ENCODE measurements at regions not wholly inside any gene's neighbourhood (a gene's known extent, or its start where the extent isn't known, plus 50 kb on each side); places are given as distances from the start of the nearest gene placed in this dataset.
"Not testable (repeated sequence)": the region's sequence is repeated elsewhere in the genome, so short reads cannot be mapped to it uniquely, and the experiment has no call there.

DNA sequence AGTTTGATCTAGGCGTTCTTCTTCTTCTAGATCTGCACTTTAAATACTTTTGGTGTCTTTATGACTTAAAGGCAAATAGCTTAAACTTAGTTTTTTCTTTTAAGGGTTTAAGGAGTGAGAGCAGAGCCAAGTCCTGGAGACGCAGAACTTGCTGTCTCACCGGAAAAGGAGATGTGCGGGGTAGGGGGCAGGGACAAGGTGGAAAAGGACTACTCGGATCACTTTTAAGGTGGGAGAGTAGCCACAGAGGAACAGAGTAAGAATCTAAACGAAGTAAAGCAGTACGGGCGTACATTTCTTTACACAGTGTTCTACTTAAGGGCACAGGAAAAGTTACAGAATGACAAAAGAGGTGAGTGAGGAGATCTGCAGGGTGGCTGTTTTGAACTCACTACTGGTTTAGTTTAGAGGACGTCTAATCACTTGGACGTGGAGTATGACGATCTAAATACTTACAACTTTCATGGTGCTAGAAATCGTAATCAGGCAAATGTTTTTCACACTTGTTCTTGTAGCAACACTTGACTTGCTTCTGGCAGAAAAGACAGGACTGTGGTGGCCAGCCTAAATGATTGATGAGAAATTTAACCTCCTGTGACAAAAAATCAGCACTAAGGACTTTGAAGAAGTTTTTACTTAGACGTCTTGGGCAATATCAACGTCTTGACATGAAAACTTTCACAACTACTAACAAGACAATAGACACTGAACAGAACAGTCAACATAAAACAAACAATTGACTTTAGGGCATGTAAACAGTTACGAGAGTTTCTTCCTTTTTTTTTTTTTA, 127.0 kb downstream of the ART5 start:
- 80 to 84% methylated on average over 14 of the region's 15 CpGs for WGBS, 2 experiments
- H3K36me3 ChIP-seq (ENCODE audit: control insufficient read depth, insufficient read depth, low read length); H3K4me3 ChIP-seq (ENCODE audit: insufficient read depth, low read depth, low read length); H3K27me3 ChIP-seq (ENCODE audit: control insufficient read depth, insufficient read depth, low read length, poor library complexity, severe bottlenecking); H3K27ac ChIP-seq (ENCODE audit: insufficient read depth, low read depth, low read length, poor library complexity, severe bottlenecking); H3K9me3 ChIP-seq (ENCODE audit: control insufficient read depth, low read length); H3K4me1 ChIP-seq (ENCODE audit: control insufficient read depth, insufficient read depth, low read length): not testable (repeated sequence)

DNA sequence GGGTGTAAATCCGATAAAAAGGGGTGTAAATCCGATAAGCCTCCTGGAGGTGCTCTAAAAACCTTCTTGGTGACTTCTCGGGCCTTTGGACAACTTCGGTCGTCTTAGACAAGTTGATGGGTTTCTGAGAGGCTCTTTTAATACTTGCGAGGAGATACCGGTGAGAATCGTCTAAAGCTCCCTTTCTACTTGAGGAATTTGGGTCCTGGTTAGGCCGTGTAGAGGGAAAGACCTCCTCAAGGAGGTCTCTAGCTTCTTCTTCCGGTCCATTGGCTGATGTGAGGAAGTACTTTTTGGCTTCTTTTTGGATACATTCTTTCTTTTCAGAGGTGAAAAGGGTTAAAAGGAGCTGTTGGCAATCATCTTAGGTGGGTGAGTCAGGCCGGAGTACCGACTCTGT, 128.5 kb downstream of the ART5 start:
- H3K4me1 ChIP-seq (ENCODE audit: control insufficient read depth, insufficient read depth, low read length); H3K4me3 ChIP-seq (ENCODE audit: insufficient read depth, low read depth, low read length); H3K9me3 ChIP-seq (ENCODE audit: control insufficient read depth, low read length); H3K27me3 ChIP-seq (ENCODE audit: control insufficient read depth, insufficient read depth, low read length, poor library complexity, severe bottlenecking); H3K27ac ChIP-seq (ENCODE audit: insufficient read depth, low read depth, low read length, poor library complexity, severe bottlenecking); H3K36me3 ChIP-seq (ENCODE audit: control insufficient read depth, insufficient read depth, low read length): not testable (repeated sequence)
- WGBS, 2 experiments: 80 to 83% methylated on average over 10 of the region's 12 CpGs

- not testable (repeated sequence) for H3K4me3 ChIP-seq (ENCODE audit: insufficient read depth, low read depth, low read length); H3K27ac ChIP-seq (ENCODE audit: insufficient read depth, low read depth, low read length, poor library complexity, severe bottlenecking); H3K36me3 ChIP-seq (ENCODE audit: control insufficient read depth, insufficient read depth, low read length); H3K27me3 ChIP-seq (ENCODE audit: control insufficient read depth, insufficient read depth, low read length, poor library complexity, severe bottlenecking); H3K9me3 ChIP-seq (ENCODE audit: control insufficient read depth, low read length); H3K4me1 ChIP-seq (ENCODE audit: control insufficient read depth, insufficient read depth, low read length)
- WGBS, 2 experiments: 68 to 78% methylated on average over 5 to 6 of the region's 6 CpGs
These were observed 129.0 kb downstream of the ART5 start for GRCh38 chr11:3512751-3513150.

- WGBS, 2 experiments: 57 to 66% methylated on average over 12 of the region's 12 CpGs
- not testable (repeated sequence) for H3K4me3 ChIP-seq (ENCODE audit: insufficient read depth, low read depth, low read length); H3K27ac ChIP-seq (ENCODE audit: insufficient read depth, low read depth, low read length, poor library complexity, severe bottlenecking)
These were observed 129.6 kb downstream of the ART5 start for GRCh38 chr11:3512133-3512703.

GRCh38 chr11:3511416-3512132, 130.2 kb downstream of the ART5 start:
- not testable (repeated sequence) for H3K9me3 ChIP-seq (ENCODE audit: control insufficient read depth, low read length); H3K4me3 ChIP-seq (ENCODE audit: insufficient read depth, low read depth, low read length); H3K27ac ChIP-seq (ENCODE audit: insufficient read depth, low read depth, low read length, poor library complexity, severe bottlenecking); H3K36me3 ChIP-seq (ENCODE audit: control insufficient read depth, insufficient read depth, low read length); H3K27me3 ChIP-seq (ENCODE audit: control insufficient read depth, insufficient read depth, low read length, poor library complexity, severe bottlenecking); H3K4me1 ChIP-seq (ENCODE audit: control insufficient read depth, insufficient read depth, low read length)
- 71 to 73% methylated on average over 8 of the region's 8 CpGs for WGBS, 2 experiments

More at GRCh38 chr11:3512133-3512703, 129.6 kb downstream of the ART5 start:
- not testable (repeated sequence) for H3K9me3 ChIP-seq (ENCODE audit: control insufficient read depth, low read length); H3K27me3 ChIP-seq (ENCODE audit: control insufficient read depth, insufficient read depth, low read length, poor library complexity, severe bottlenecking); H3K4me1 ChIP-seq (ENCODE audit: control insufficient read depth, insufficient read depth, low read length); H3K36me3 ChIP-seq (ENCODE audit: control insufficient read depth, insufficient read depth, low read length)

GRCh38 chr11:3509563-3509962, 130.6 kb upstream of the ZNF195 start:
- H3K4me1 ChIP-seq (ENCODE audit: control insufficient read depth, insufficient read depth, low read length); H3K4me3 ChIP-seq (ENCODE audit: insufficient read depth, low read depth, low read length); H3K27me3 ChIP-seq (ENCODE audit: control insufficient read depth, insufficient read depth, low read length, poor library complexity, severe bottlenecking); H3K27ac ChIP-seq (ENCODE audit: insufficient read depth, low read depth, low read length, poor library complexity, severe bottlenecking); H3K36me3 ChIP-seq (ENCODE audit: control insufficient read depth, insufficient read depth, low read length); H3K9me3 ChIP-seq (ENCODE audit: control insufficient read depth, low read length): not testable (repeated sequence)
- WGBS, 2 experiments: 91 to 96% methylated on average over 5 of the region's 6 CpGs

- not testable (repeated sequence) for H3K9me3 ChIP-seq (ENCODE audit: control insufficient read depth, low read length); H3K27ac ChIP-seq (ENCODE audit: insufficient read depth, low read depth, low read length, poor library complexity, severe bottlenecking); H3K4me1 ChIP-seq (ENCODE audit: control insufficient read depth, insufficient read depth, low read length); H3K4me3 ChIP-seq (ENCODE audit: insufficient read depth, low read depth, low read length); H3K27me3 ChIP-seq (ENCODE audit: control insufficient read depth, insufficient read depth, low read length, poor library complexity, severe bottlenecking); H3K36me3 ChIP-seq (ENCODE audit: control insufficient read depth, insufficient read depth, low read length)
- WGBS, 2 experiments: 66 to 69% methylated on average over 4 of the region's 4 CpGs
These were observed 120.3 kb upstream of the ZNF195 start for GRCh38 chr11:3499198-3499597.

GRCh38 chr11:3498356-3498755, 119.4 kb upstream of the ZNF195 start:
- H3K36me3 ChIP-seq (ENCODE audit: control insufficient read depth, insufficient read depth, low read length); H3K27ac ChIP-seq (ENCODE audit: insufficient read depth, low read depth, low read length, poor library complexity, severe bottlenecking); H3K27me3 ChIP-seq (ENCODE audit: control insufficient read depth, insufficient read depth, low read length, poor library complexity, severe bottlenecking); H3K9me3 ChIP-seq (ENCODE audit: control insufficient read depth, low read length); H3K4me1 ChIP-seq (ENCODE audit: control insufficient read depth, insufficient read depth, low read length); H3K4me3 ChIP-seq (ENCODE audit: insufficient read depth, low read depth, low read length): not testable (repeated sequence)
- WGBS, 2 experiments: 83 to 85% methylated on average over 4 of the region's 4 CpGs

DNA sequence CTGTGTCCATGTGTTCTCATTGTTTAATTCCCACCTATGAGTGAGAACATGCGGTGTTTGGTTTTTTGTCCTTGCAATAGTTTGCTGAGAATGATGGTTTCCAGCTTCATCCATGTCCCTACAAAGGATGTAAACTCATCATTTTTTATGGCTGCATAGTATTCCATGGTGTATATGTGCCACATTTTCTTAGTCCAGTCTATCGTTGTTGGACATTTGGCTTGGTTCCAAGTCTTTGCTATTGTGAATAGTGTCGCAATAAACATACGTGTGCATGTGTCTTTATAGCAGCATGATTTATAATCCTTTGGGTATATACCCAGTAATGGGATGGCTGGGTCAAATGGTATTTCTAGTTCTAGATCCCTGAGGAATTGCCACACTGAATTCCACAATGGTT, 114.2 kb upstream of the ZNF195 start:
- H3K4me3 ChIP-seq (ENCODE audit: insufficient read depth, low read depth, low read length); H3K9me3 ChIP-seq (ENCODE audit: control insufficient read depth, low read length); H3K27me3 ChIP-seq (ENCODE audit: control insufficient read depth, insufficient read depth, low read length, poor library complexity, severe bottlenecking); H3K36me3 ChIP-seq (ENCODE audit: control insufficient read depth, insufficient read depth, low read length); H3K27ac ChIP-seq (ENCODE audit: insufficient read depth, low read depth, low read length, poor library complexity, severe bottlenecking); H3K4me1 ChIP-seq (ENCODE audit: control insufficient read depth, insufficient read depth, low read length): not testable (repeated sequence)
- no CpG with 5 or more reads among the region's 4 CpGs for WGBS, 2 experiments

- not testable (repeated sequence) for H3K4me3 ChIP-seq (ENCODE audit: insufficient read depth, low read depth, low read length); H3K4me1 ChIP-seq (ENCODE audit: control insufficient read depth, insufficient read depth, low read length); H3K36me3 ChIP-seq (ENCODE audit: control insufficient read depth, insufficient read depth, low read length); H3K9me3 ChIP-seq (ENCODE audit: control insufficient read depth, low read length); H3K27me3 ChIP-seq (ENCODE audit: control insufficient read depth, insufficient read depth, low read length, poor library complexity, severe bottlenecking); H3K27ac ChIP-seq (ENCODE audit: insufficient read depth, low read depth, low read length, poor library complexity, severe bottlenecking)
- no CpG with 5 or more reads among the region's 2 CpGs for WGBS, 2 experiments
These were observed 109.1 kb upstream of the ZNF195 start for GRCh38 chr11:3488003-3488402.

All from ectodermal cell (in vitro differentiated cells).